ENCODE measurements at regions not wholly inside any gene's neighbourhood (a gene's known extent, or its start where the extent isn't known, plus 50 kb on each side); places are given as distances from the start of the nearest gene placed in this dataset.
"Not testable (repeated sequence)": the region's sequence is repeated elsewhere in the genome, so short reads cannot be mapped to it uniquely, and the experiment has no call there.

DNA sequence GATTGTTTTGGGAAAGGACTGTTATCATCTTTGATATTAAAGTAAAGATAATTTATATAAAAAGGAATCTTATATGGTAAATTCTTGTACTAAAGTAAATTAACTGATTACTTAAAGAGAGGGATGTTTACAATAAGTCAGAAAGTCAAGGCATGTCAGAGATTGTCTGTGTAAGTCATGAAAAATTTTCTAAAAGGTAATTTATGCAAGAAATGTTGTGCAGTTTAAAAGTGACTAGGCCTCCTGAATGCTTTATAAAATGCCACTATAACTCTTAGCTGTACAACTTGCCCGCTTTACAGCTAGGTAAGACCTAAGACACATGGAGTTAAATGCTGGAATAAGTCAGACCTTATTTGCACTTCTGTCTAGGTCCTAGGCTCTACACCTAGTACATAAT, 692.9 kb downstream of the GBE1 start:
- Histone ChIP-seq H3K27ac (no peak overlapping the region), H3K27me3 (no peaks in the 10 kb centered on the region), H3K4me1 (no peaks in the 10 kb centered on the region), H3K9me3 (no peaks in the 10 kb centered on the region), H3K36me3 (no peaks in the 10 kb centered on the region), H3K4me3 (no peak overlapping the region)
- DNase-seq, result no peak
- TF ChIP-seq, protein P1, sequence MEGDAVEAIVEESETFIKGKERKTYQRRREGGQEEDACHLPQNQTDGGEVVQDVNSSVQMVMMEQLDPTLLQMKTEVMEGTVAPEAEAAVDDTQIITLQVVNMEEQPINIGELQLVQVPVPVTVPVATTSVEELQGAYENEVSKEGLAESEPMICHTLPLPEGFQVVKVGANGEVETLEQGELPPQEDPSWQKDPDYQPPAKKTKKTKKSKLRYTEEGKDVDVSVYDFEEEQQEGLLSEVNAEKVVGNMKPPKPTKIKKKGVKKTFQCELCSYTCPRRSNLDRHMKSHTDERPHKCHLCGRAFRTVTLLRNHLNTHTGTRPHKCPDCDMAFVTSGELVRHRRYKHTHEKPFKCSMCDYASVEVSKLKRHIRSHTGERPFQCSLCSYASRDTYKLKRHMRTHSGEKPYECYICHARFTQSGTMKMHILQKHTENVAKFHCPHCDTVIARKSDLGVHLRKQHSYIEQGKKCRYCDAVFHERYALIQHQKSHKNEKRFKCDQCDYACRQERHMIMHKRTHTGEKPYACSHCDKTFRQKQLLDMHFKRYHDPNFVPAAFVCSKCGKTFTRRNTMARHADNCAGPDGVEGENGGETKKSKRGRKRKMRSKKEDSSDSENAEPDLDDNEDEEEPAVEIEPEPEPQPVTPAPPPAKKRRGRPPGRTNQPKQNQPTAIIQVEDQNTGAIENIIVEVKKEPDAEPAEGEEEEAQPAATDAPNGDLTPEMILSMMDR (IDR thresholded peaks at IDR 0.05), result no peak
- TF ChIP-seq POLR2A (IDR thresholded peaks at IDR 0.05), result no peak
- intact Hi-C loops (cut with DNase I), result no loop called here
- WGBS, 2 donors, result 48 to 70% methylated on average over 1 of the region's 1 CpG

DNA sequence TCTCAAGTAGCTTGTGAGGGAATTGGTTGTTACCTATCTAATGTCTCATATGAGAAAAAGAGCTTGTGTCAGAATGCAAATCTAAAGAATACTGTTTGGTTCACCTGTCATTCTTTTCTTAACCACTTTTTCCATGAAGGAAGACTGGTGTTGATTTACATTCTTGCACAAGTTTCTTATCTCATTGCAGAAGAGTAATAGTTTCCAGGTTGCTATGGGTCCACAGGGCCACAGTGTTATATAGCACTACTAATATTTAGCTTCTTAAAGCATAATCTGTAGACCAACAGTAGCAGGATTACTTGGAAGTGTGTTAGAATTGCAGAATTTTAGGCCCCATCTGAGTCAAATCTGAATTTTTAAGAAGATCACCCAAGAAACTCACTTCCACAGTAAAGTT, 697.5 kb downstream of the GBE1 start:
- TF ChIP-seq, protein P1 (IDR thresholded peaks at IDR 0.05), result no peak
- TF ChIP-seq POLR2A (IDR thresholded peaks at IDR 0.05), result no peak
- Histone ChIP-seq H3K4me1 (no peaks in the 10 kb centered on the region), H3K27me3 (no peaks in the 10 kb centered on the region), H3K36me3 (no peaks in the 10 kb centered on the region), H3K27ac (no peak overlapping the region), H3K9me3 (no peaks in the 10 kb centered on the region), H3K4me3 (no peak overlapping the region)
- no peak for DNase-seq
- intact Hi-C loops (cut with DNase I), result no loop called here

DNA sequence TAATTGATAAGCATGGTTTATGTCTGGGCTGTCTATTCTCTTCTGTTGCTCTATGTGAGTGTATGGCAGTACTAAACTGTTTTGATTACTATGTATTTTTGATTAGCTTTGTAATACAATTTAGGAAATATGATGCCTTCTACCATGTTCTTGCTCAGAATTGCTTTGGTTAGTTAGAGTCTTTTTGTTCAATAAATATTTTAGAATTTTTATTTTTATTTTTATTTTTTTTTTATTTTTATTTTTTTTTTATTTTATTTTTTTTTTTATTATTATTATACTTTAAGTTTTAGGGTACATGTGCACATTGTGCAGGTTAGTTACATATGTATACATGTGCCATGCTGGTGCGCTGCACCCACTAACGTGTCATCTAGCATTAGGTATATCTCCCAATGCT, 710.3 kb downstream of the GBE1 start:
- H3K36me3 ChIP-seq; H3K27me3 ChIP-seq; H3K9me3 ChIP-seq; H3K4me3 ChIP-seq; DNase-seq; H3K4me1 ChIP-seq; H3K27ac ChIP-seq; intact Hi-C loops (cut with DNase I): not testable (repeated sequence)
- WGBS, 2 donors, result no CpG with 5 or more reads among the region's 2 CpGs

DNA sequence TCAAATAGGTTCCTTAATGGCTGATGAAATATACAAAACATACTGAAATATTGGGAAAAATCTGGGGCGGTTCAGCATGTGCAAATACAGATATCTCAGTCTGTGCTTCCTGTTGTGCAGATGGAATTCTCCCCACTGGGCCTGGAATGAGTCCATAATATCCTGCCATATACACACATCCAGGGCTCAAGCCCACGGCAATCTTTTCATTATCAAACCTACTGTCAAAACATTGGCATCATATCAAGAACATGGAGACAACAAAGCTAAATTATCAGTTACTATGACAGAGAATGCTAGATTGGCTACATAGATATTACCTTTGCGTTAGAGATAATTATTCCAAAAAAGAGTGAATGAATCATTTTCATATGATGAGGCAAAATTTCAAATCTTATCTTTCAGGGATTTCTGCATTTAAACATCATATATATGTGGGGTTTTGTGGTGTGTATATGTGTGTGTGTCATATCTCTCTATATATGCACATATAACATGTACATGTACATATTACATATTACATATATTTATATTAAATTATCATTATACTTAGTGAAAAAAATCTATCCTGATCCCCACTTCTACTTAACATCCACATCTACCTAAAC, 713.3 kb downstream of the GBE1 start:
- no peaks in the 10 kb centered on the region for H3K27me3 ChIP-seq
- 44 to 63% methylated on average over 3 of the region's 3 CpGs for WGBS, 2 donors
- intact Hi-C loops (cut with DNase I), result no loop called here
- no peak overlapping the region for H3K27ac ChIP-seq
- no peaks in the 10 kb centered on the region for H3K36me3 ChIP-seq
- no peak for TF ChIP-seq POLR2A (IDR thresholded peaks at IDR 0.05)
- TF ChIP-seq, protein P1 (IDR thresholded peaks at IDR 0.05), result no peak
- H3K4me3 ChIP-seq, result no peak overlapping the region
- no peaks in the 10 kb centered on the region for H3K4me1 ChIP-seq
- no peaks in the 10 kb centered on the region for H3K9me3 ChIP-seq
- DNase-seq, result no peak

DNA sequence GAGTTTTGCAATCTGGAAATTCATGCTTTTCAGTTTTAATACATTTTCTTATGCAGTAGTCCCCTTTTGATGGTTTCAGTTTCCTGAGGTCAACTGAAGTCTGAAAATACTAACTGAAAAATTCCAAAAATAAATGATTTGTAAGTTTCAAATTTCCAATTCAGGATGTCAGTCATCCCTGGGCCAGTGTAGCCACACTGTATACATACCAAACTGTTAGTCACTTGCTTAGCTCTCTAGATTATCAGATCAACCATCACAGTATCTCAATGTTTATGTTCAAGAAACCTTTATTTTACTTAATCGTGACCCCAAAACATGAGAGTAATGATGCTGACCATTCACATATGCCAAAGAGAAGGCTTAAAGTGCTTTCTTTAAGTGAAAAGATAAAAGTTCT, 715.5 kb downstream of the GBE1 start:
- no peaks in the 10 kb centered on the region for H3K9me3 ChIP-seq
- H3K27me3 ChIP-seq, result no peaks in the 10 kb centered on the region
- H3K27ac ChIP-seq, result no peak overlapping the region
- no peak for DNase-seq
- no peaks in the 10 kb centered on the region for H3K4me1 ChIP-seq
- no peak overlapping the region for H3K4me3 ChIP-seq
- intact Hi-C loops (cut with DNase I), result no loop called here
- H3K36me3 ChIP-seq, result no peaks in the 10 kb centered on the region
- whole genome bisulfite sequencing, 2 donors, result 20 to 59% methylated on average over 1 of the region's 1 CpG
- TF ChIP-seq POLR2A (IDR thresholded peaks at IDR 0.05), result no peak
- TF ChIP-seq, protein P1 (IDR thresholded peaks at IDR 0.05), result no peak

DNA sequence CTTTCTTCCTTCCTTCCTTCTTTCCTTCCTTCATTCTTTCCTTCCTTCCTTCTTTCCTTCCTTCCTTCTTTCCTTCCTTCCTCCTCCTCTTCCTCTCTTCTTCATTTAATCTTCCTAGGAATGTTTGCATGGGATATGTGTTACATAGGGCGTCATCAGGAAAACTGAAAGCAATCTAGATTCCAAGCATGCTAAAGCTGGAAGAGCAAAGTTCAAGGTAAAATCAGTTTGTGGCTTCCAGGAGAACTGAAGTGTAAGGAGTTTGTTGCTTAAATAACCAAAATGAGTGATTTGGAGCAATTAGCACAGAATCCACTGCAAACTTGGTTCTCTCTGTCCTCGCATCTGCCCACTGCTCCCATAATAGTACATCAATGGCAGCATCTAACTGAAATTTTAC, 716.2 kb downstream of the GBE1 start:
- no peak overlapping the region for H3K4me3 ChIP-seq
- intact Hi-C loops (cut with DNase I), result no loop called here
- no peak overlapping the region for H3K27ac ChIP-seq
- DNase-seq, result no peak
- H3K36me3 ChIP-seq, result no peaks in the 10 kb centered on the region
- 83 to 86% methylated on average over 2 of the region's 2 CpGs for WGBS, 2 donors
- H3K27me3 ChIP-seq, result no peaks in the 10 kb centered on the region
- no peak for TF ChIP-seq POLR2A (IDR thresholded peaks at IDR 0.05)
- TF ChIP-seq, protein P1 (IDR thresholded peaks at IDR 0.05), result no peak
- H3K4me1 ChIP-seq, result no peaks in the 10 kb centered on the region
- H3K9me3 ChIP-seq, result no peaks in the 10 kb centered on the region

Measured in esophagus squamous epithelium (tissue), 5 donors.